OCI-LY1 (cell line): ENCODE measurements at regions not wholly inside any gene's neighbourhood (a gene's known extent, or its start where the extent isn't known, plus 50 kb on each side); places are given as distances from the start of the nearest gene placed in this dataset.

Experiments used
- CTCF ChIP-seq: fragments of 200-600 bp; sonication (generic), shearing (Covaris generic); IDR thresholded peaks from 2 replicates; pipeline ENCODE4 v1.5.1; 2017; ENCODE audit warnings: mild to moderate bottlenecking, antibody characterized with exemption, low read length, moderate library complexity, mixed read lengths
- EZH2 ChIP-seq: fragments of 200-600 bp; sonication (generic), shearing (Covaris generic); IDR thresholded peaks from 2 replicates; pipeline ENCODE4 v1.8.0; 2017; ENCODE audit warnings: borderline replicate concordance, mixed run types, mild to moderate bottlenecking, antibody characterized with exemption, low read length, moderate library complexity, mixed read lengths

DNA sequence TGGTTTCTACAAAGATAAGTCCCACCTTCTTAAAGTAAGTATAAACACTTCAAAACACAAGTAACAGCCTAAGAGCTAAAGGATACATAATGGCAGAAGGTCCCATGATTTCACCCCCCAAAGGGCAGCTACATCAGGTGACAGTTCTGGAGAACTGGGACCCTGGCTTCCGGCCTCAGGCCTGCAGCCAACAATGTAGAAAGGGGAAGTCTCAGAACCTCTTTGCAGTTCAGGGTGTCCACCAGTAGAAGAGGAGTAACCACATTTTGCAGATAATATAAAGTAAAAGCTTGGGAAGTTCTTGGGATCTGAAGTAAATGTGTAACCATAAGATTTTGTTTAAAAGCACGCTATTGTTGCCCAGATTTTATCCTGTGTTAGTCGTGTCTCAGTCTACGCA lies 267.4 kb upstream of the VLDLR start:
- TF ChIP-seq EZH2 (no peak), CTCF (no peak)
